NCI-H2227 (cell line): ENCODE measurements at regions not wholly inside any gene's neighbourhood (a gene's known extent, or its start where the extent isn't known, plus 50 kb on each side); places are given as distances from the start of the nearest gene placed in this dataset.
"Not testable (repeated sequence)": the region's sequence is repeated elsewhere in the genome, so short reads cannot be mapped to it uniquely, and the experiment has no call there.

Source experiments
- DNase-seq: peaks from one replicate; lab custom pipeline; 2025; ENCODE audit not compliant: unreplicated experiment; lab: John Stamatoyannopoulos, UW

- DNase-seq = no peak
Measured at GRCh38 chr16:66028510-66029216, 337.8 kb upstream of the CDH5 start.

- DNase-seq = no peak
Measured at GRCh38 chr16:66026787-66027330, 339.6 kb upstream of the CDH5 start.

- no peak for DNase-seq
Measured at GRCh38 chr16:66026211-66026610, 340.3 kb upstream of the CDH5 start.

GRCh38 chr16:66025751-66026150, 340.7 kb upstream of the CDH5 start:
- no peak for DNase-seq

GRCh38 chr16:66024567-66024966, 341.9 kb upstream of the CDH5 start:
- not testable (repeated sequence) for DNase-seq

GRCh38 chr16:66023481-66023880, 343.0 kb upstream of the CDH5 start:
- no peak for DNase-seq

GRCh38 chr16:66020642-66021041, 345.8 kb upstream of the CDH5 start:
- DNase-seq = no peak

GRCh38 chr16:66020046-66020445, 346.4 kb upstream of the CDH5 start:
- no peak for DNase-seq

- not testable (repeated sequence) for DNase-seq
Measured at GRCh38 chr16:66019502-66019901, 347.0 kb upstream of the CDH5 start.

- DNase-seq = no peak
Measured at GRCh38 chr16:66014221-66014620, 352.3 kb upstream of the CDH5 start.

GRCh38 chr16:66013486-66013885, 353.0 kb upstream of the CDH5 start:
- no peak for DNase-seq

GRCh38 chr16:66008136-66008535, 358.4 kb upstream of the CDH5 start:
- no peak for DNase-seq

GRCh38 chr16:66007717-66008116, 358.8 kb upstream of the CDH5 start:
- DNase-seq = no peak

GRCh38 chr16:66006485-66006884, 360.0 kb upstream of the CDH5 start:
- DNase-seq = no peak

GRCh38 chr16:66004699-66005098, 361.8 kb upstream of the CDH5 start:
- no peak for DNase-seq

GRCh38 chr16:66003201-66003600, 363.3 kb upstream of the CDH5 start:
- DNase-seq = no peak

GRCh38 chr16:66002601-66003000, 363.9 kb upstream of the CDH5 start:
- no peak for DNase-seq

GRCh38 chr16:66001432-66001831, 365.1 kb upstream of the CDH5 start:
- no peak for DNase-seq

- no peak for DNase-seq
Measured at GRCh38 chr16:65998443-65998842, 368.0 kb upstream of the CDH5 start.

GRCh38 chr16:65994291-65994690, 372.2 kb upstream of the CDH5 start:
- DNase-seq = no peak

- no peak for DNase-seq
Measured at GRCh38 chr16:65991149-65991701, 375.3 kb upstream of the CDH5 start.

- DNase-seq = no peak
Measured at GRCh38 chr16:65989861-65990604, 376.5 kb upstream of the CDH5 start.
